NCI-H2171 treated with DMSO at 0.1 percent for 48 hours (cell line): ENCODE measurements at regions not wholly inside any gene's neighbourhood (a gene's known extent, or its start where the extent isn't known, plus 50 kb on each side); places are given as distances from the start of the nearest gene placed in this dataset.

Experiments used
- DNase-seq: peaks from one replicate; lab custom pipeline; 2025; lab: John Stamatoyannopoulos, UW

DNA sequence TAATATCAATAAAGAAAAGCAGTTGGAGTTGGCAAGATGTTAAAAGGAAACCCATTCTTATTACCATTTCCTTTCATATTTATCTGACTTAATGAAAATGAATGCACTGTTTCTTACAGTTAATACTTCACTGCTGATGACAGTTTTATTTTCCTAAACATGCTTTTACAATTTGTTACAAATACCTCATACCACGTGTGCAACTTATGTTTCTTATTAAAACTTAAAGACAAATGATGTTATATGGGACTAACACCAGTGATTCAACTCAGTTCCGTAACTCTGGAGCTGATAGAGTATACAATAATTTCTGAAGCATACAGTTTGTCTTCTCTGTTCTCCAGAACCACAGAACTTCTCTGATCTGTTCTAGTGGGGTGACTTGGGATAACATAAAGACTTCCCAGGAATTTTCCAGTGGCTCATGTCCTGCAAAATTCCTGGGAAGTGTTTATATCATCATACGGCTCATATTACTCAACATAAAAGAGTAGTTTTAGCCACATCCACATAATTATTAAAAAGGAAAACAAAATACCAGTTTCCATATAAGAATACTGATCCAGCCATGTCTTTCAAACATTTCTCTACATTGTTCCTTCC, 1259.0 kb upstream of the C9orf72 start:
- no peak for DNase-seq

GRCh38 chr9:28834156-28834555, 1260.9 kb upstream of the C9orf72 start:
- no peak for DNase-seq

- no peak for DNase-seq
Observed at GRCh38 chr9:28839778-28840430, 1266.6 kb upstream of the C9orf72 start.

DNA sequence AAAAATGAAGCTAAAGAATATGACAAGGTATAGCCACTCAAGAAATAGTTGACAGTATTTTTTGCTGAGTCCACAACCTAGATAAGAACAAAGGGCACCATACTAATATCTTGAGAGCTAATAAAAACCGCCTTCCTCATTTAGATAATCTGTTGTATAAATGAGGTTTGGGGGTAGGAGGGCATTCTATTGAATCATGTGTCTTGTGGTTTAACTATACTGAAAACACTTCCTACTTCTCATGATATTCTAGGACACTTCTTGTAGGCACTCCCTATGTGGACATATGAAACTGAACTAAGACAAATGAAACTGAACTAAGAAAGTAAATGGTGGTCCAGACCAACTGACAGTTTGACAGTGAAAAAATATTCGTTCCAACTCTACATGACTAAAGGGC, 1268.5 kb upstream of the C9orf72 start:
- DNase-seq, result no peak

- DNase-seq, result no peak
Observed at GRCh38 chr9:28847331-28847730, 1274.0 kb upstream of the C9orf72 start.

DNA sequence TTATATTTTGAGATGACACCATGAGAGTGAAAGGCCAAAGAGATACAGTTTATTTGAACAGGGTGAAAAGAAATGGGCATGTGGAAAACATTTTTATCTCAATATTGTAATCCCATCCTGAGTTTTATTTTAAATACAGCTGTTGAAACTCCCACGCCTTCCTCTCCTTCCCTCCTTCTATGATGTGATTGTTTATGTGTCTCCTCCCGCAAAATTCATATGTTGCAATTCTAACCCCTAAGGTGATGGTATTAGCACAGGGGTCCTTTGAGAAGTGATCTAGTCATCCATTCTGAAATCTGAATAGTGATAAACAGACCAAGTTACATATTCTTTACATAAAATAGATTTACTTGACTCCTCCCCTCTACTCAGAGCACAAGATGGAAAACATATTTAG, 1275.4 kb upstream of the C9orf72 start:
- no peak for DNase-seq

DNA sequence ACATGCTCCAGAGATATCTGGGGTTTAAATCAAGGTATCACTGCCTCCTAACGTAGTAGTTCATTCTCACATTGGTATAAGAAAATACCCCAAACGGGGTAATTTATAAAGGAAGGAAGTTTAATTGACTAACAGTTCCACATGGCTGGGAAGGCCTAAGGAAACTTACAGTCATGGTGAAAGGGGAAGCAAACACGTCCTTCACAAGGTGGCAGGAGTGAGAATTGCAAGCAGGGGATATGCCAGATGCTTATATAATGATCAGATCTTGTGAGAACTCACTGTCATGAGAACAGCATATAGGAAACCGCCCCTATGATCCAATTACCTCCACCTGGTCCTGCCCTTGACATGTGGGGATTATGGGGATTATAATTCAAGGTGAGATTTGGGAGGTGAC, 1280.2 kb upstream of the C9orf72 start:
- peak; percentile 60 for DNase-seq

DNA sequence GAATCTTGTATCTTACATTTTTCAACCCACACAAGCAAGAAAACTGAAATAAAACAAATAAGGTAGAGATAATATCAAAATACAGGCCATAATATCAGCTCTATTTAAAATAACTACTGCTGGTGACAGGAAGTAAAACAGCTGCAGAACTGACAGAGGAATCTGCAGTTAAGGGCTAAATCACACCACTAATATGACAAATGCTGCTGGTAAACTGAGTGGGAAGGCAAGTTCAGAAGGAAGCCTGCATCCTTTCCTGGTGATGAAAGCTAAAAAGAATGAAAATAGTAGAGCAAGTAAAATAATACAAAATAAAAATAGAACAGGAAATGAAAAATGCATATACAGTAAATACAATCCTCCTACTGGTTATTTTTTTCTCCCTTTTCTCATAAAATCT, 1293.7 kb upstream of the C9orf72 start:
- DNase-seq, result no peak

- no peak for DNase-seq
Observed at GRCh38 chr9:28868228-28868990, 1295.1 kb upstream of the C9orf72 start.

DNA sequence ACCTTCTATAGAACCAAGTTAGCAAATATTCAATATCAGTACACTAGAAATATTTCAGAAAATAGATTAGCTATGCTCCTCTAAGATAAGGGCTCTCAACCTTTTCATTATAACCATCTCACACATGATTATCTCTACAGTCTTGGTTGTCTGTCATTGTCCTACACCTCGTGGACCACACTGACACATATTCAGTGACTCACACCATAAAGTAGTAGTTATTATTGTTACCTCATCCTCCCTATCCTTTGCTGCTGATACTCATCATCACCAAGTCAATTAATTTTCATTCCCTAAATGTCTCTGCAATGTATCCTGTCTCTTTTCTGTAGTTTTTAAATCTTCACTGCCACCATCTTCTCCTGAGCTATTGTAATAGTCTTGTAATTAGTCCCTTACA, 1309.2 kb upstream of the C9orf72 start:
- DNase-seq, result no peak

GRCh38 chr9:28883234-28883633, 1310.0 kb upstream of the C9orf72 start:
- DNase-seq, result no peak

GRCh38 chr9:28887188-28887884, 1314.1 kb upstream of the C9orf72 start:
- no peak for DNase-seq

- DNase-seq, result no peak
Observed at GRCh38 chr9:28888806-28889205, 1315.5 kb upstream of the C9orf72 start.

- DNase-seq, result no peak
Observed at GRCh38 chr9:28892538-28892937, 1319.3 kb upstream of the C9orf72 start.

- DNase-seq, result no peak
Observed at GRCh38 chr9:28899267-28899666, 1326.0 kb upstream of the C9orf72 start.

- DNase-seq, result no peak
Observed at GRCh38 chr9:28899926-28900325, 1326.6 kb upstream of the C9orf72 start.

GRCh38 chr9:28900406-28900805, 1327.1 kb upstream of the C9orf72 start:
- no peak for DNase-seq

- DNase-seq, result no peak
Observed at GRCh38 chr9:28909526-28909925, 1336.2 kb upstream of the C9orf72 start.

GRCh38 chr9:28912621-28913020, 1339.3 kb upstream of the C9orf72 start:
- no peak for DNase-seq

DNA sequence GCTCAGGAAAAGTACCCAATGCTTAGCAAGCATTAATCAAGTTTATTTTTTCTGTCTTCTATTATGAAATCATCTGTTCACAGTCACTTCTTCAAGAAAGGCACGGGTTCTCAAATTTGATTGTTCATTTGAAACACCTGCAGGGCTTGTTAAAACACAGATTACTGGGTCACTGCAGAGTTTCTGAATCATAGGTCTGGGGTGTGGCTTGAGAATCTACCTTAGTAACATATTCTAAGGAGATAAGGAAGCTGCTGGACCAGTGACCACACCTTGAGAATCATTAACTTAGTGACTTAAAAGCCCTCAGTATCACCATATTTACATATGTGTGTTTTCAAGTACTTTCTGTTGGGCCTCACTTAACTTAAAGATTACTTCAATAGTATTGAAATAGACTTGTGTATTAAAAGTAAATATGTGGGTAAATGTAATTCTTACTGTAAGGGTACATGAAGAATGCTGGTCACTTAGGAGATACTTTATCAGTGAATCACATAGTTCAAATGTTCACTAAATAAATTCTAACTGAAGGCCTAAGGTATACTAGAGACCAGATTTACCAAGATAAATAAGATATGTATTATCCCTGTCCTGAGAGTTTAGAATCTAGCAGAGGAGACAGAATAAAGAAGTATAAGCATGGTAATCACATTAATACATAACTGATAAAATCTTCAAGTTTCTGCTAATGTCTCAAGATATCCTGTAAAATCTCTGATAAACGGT, 1342.1 kb upstream of the C9orf72 start:
- no peak for DNase-seq

DNA sequence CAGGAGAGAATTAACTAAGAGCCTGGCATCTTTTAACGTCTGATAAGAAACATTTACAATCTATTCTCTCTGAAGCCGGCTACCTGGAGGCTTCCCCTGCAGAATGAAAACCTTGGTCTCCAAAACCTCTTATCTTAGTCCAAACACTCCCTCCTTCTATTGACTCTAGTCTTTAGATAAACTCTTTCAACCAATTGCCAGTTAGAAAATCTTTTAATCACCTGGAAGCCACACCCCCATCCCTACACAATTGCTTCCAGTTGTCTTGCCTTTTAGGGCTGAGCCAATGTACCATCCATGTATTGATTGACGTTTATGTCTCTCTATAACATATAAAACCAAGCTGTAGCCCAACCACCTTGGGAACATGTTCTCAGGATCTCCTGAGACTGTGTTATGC, 1343.1 kb upstream of the C9orf72 start:
- no peak for DNase-seq

- DNase-seq, result peak; percentile 70
Observed at GRCh38 chr9:28921857-28922500, 1348.7 kb upstream of the C9orf72 start.
